Astrocyte (in vitro differentiated cells and primary cell): ENCODE measurements at regions not wholly inside any gene's neighbourhood (a gene's known extent, or its start where the extent isn't known, plus 50 kb on each side); places are given as distances from the start of the nearest gene placed in this dataset.

Experiments used
- CTCF ChIP-seq: IDR thresholded peaks from 2 replicates; pipeline ENCODE4 v1.5.1; 2011; ENCODE audit warnings: low read depth, mild to moderate bottlenecking, inconsistent platforms, low read length, moderate library complexity; ENCODE audit not compliant: insufficient read depth
- EZH2 ChIP-seq: IDR thresholded peaks from 2 replicates; pipeline ENCODE4 v1.6.1; 2012; ENCODE audit warnings: mild to moderate bottlenecking, low read length, inconsistent platforms; ENCODE audit not compliant: insufficient read depth

GRCh38 chr1:101102426-101103156 lies 77.0 kb upstream of the DPH5 start:
- TF ChIP-seq CTCF, result no peak
- TF ChIP-seq EZH2, result no peak
